ENCODE measurements at regions not wholly inside any gene's neighbourhood (a gene's known extent, or its start where the extent isn't known, plus 50 kb on each side); places are given as distances from the start of the nearest gene placed in this dataset.

DNA sequence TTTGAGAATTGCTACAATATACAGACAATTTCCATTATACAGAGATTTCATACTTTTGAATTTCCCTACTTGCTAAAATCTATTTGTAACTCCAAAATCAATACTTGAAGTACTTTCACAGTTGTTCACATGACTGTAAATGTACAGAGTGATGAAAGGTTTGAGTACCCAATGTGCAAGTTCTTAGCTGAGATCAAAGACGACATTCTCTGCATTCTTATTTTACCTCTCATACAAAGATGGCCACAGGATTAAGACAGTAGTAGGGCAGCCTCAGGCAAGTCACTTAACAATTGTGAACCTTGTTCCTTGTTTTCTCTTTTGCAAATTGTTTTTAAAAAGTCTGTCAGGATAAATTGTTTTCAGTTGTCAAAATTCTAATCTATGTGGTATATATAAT is 255.9 kb upstream of the KITLG start:
- TF ChIP-seq, protein P1, sequence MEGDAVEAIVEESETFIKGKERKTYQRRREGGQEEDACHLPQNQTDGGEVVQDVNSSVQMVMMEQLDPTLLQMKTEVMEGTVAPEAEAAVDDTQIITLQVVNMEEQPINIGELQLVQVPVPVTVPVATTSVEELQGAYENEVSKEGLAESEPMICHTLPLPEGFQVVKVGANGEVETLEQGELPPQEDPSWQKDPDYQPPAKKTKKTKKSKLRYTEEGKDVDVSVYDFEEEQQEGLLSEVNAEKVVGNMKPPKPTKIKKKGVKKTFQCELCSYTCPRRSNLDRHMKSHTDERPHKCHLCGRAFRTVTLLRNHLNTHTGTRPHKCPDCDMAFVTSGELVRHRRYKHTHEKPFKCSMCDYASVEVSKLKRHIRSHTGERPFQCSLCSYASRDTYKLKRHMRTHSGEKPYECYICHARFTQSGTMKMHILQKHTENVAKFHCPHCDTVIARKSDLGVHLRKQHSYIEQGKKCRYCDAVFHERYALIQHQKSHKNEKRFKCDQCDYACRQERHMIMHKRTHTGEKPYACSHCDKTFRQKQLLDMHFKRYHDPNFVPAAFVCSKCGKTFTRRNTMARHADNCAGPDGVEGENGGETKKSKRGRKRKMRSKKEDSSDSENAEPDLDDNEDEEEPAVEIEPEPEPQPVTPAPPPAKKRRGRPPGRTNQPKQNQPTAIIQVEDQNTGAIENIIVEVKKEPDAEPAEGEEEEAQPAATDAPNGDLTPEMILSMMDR (IDR thresholded peaks at IDR 0.05) = no peak

DNA sequence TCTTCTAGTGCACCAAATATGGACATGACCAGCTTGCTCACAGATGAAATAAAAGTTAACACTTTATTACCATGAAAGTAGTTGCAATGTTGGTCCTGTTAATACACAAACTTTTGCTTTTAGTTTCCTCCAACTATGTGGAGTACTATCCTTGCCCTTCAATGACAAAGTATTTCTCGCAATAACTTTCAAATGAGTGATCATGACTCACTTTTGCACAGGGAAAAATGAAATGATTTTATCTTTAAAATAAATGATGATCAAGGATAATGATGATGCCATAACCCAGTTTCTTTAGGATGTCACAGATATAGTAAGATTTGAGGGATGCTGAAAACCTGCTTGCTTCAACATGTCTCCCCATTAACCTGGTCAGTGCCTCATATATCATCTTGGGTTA is 254.0 kb upstream of the KITLG start:
- TF ChIP-seq, protein P1 (IDR thresholded peaks at IDR 0.05) = no peak

DNA sequence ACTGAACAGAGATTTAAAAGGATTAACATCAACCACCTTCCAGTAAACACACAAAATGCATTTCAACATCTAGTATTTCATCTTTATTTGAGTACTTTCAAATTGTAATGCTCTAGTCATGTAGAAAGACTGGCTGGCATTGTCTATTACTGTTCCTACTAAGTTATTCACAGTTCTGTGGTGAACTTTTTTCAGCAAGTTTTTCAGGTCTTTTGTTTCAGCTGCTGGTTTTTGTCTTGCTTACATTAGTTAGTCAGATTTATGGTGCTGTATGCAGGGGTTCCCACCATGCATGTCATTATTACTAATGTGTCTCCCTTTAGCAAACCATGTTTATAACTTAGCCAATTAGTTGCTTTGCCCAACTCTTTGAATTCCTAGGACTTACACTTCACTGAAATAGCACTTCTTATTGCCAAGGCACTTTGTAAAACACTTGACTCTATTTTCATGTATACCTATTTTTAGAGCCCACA is 253.4 kb upstream of the KITLG start:
- TF ChIP-seq, protein P1 (IDR thresholded peaks at IDR 0.05) = no peak

DNA sequence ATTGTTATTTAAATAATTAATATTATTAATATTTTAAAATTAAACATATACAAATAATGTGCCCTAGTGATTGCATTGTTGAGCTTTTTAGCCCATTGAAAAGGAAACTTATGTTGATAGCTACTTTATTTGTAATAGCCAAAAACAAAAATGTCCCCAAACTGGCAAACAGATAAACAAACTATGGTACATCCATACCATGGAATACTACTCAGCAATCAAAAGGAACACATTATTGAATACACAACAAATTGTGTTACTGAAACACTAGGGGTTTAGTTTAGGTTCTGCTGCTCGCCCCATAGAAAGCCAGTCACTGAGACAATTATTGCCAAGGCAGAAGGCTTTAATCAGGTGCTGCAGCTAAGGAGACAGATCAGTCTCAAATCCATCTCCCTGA is 239.7 kb upstream of the KITLG start:
- TF ChIP-seq, protein P1 (IDR thresholded peaks at IDR 0.05) = no peak

DNA sequence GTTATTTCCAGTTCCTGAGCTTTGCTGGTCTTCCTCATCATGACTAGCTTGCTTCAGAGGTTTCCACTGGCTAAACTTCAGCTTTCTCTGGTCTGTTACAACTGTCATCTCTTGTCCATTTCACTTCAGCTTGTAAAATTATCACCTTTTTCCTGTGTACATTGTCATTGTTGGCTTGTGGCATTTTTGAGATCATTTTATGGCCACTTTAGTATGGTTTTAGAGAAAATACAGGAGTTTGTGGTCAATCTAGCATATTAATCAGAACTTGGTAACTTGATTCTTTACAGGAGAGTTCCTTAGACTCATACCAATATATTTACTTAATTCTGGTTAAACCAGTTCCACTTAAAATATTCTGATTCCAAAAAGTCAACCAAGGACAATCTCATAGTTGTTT is 235.9 kb upstream of the KITLG start:
- TF ChIP-seq, protein P1 (IDR thresholded peaks at IDR 0.05) = no peak

DNA sequence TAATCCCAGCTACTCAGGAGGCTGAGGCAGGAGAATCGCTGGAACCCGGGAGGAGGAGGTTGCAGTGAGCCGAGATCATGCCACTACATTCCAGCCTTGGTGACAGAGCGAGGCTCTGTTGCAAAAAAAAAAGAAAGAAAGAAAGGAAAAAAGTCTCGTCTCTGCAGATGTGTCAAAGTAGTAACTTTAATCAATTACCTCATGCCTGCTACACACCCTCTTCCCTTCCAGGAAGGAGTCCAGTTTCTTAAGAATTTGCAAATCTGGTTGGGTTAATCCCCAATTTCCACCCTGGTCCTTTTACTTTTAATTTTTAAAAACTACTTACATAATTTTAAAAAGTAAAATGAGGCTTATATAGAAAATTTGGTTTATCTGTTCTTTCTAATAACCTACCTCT is 234.5 kb upstream of the KITLG start:
- TF ChIP-seq, protein P1 (IDR thresholded peaks at IDR 0.05) = no peak

DNA sequence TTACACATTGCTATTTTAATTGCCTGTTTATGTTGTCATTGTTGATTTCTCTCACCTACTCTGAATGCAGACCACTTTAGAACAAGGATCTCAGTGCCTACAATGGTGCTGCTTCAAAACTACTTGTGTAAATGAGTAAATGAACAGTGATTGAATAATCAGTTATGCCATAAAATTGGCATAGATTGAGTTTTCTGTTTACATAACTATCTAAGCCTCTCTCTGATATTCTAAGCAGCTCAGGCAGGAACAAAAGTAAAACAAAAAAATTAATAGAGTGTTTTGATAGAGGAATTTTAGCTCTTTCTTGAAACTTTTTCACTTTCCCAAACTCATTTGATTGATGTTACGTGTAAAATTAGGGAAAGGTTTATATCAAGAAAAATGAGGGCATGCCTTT is 232.3 kb upstream of the KITLG start:
- TF ChIP-seq, protein P1 (IDR thresholded peaks at IDR 0.05) = no peak

DNA sequence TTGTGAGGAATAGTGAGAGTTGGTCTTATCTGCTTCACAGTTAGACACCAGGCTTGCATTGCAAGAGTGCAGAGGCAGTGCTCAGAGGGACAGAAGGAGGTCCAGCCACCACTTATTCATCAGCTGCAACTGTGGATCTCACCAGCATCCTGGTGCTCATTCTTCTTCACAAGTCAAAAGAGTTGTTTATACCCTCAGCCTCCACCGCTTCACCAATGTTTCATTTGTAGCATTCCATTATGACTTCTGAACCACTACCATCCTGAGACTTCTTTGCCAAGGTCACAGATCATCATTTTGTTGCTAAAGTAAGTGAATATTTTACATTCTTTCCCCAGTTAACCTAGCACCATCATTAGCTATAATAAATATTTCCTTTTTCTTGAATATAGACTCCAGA is 230.5 kb upstream of the KITLG start:
- TF ChIP-seq, protein P1 (IDR thresholded peaks at IDR 0.05) = no peak
